ENCODE measurements at regions not wholly inside any gene's neighbourhood (a gene's known extent, or its start where the extent isn't known, plus 50 kb on each side); places are given as distances from the start of the nearest gene placed in this dataset.
"Not testable (repeated sequence)": the region's sequence is repeated elsewhere in the genome, so short reads cannot be mapped to it uniquely, and the experiment has no call there.

DNA sequence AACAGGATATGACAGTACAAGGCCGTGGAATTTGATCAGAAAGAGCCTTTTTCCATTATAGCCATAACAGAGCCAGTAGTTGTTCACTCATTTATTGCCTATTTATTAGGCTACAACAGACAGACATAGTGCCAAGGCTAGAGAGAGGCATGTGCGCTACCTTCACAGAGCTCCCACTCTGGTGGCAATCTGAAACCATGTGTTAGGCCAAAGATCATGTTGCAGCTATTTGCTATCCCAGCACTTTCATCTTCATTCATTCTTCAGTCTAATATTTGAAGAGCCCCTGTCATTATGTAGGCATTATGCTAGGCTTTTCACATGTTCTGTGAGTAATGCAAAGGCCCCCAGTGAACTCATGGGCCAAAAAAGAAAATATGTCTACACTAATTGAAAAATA lies 404.8 kb downstream of the IGSF11 start:
- TF ChIP-seq, protein P1, sequence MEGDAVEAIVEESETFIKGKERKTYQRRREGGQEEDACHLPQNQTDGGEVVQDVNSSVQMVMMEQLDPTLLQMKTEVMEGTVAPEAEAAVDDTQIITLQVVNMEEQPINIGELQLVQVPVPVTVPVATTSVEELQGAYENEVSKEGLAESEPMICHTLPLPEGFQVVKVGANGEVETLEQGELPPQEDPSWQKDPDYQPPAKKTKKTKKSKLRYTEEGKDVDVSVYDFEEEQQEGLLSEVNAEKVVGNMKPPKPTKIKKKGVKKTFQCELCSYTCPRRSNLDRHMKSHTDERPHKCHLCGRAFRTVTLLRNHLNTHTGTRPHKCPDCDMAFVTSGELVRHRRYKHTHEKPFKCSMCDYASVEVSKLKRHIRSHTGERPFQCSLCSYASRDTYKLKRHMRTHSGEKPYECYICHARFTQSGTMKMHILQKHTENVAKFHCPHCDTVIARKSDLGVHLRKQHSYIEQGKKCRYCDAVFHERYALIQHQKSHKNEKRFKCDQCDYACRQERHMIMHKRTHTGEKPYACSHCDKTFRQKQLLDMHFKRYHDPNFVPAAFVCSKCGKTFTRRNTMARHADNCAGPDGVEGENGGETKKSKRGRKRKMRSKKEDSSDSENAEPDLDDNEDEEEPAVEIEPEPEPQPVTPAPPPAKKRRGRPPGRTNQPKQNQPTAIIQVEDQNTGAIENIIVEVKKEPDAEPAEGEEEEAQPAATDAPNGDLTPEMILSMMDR (IDR thresholded peaks at IDR 0.05; ENCODE audit: control insufficient read depth, insufficient read depth, low read depth, low read length, missing control alignments) = no peak
- no peak overlapping the region for H3K4me3 ChIP-seq (ENCODE audit: control insufficient read depth, low read depth, low read length)
- no peak for DNase-seq (ENCODE audit: low read depth)

DNA sequence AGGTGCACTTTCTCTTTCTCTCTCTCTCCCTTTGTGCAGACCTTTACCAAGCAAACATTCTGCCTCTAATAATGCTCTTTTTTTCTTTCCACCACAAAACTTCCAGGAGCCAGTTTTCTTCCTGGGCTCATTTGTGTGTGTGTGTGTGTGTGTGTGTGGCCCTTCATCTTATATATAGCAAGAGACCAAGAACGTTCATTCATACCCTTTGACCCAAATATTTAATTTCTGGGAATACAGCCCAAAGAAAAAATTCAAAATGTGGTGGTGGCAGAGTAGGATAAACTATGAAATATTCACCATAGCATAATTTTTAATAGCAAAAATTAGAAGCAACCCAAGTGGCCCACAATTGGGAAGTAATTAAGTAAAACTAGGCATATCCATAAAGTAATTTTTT lies 398.9 kb downstream of the IGSF11 start:
- H3K4me3 ChIP-seq (ENCODE audit: control insufficient read depth, low read depth, low read length) = no peak overlapping the region
- TF ChIP-seq, protein P1 (IDR thresholded peaks at IDR 0.05; ENCODE audit: control insufficient read depth, insufficient read depth, low read depth, low read length, missing control alignments) = no peak
- DNase-seq (ENCODE audit: low read depth) = no peak

DNA sequence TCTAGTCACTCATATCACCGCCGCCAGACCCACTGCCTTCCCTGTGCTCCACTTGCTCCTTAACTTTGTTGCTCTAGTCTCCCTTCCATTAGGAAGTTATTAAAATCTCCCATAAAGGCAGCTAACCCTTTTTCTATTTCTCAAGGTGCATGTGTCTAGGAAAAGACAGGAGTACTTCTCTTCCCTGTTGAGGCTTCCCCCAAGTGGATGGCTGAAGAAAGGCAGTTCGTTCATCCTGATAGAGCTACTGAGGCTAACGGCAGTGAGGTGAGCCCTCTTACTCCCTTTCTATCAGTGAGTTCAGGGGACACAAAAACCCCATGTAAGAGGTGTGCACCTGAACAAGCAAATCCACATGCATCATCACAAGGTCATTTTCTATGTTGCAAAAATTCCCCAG lies 397.8 kb downstream of the IGSF11 start:
- no peak overlapping the region for H3K4me3 ChIP-seq (ENCODE audit: control insufficient read depth, low read depth, low read length)
- no peak for DNase-seq (ENCODE audit: low read depth)
- TF ChIP-seq, protein P1 (IDR thresholded peaks at IDR 0.05; ENCODE audit: control insufficient read depth, insufficient read depth, low read depth, low read length, missing control alignments) = no peak

DNA sequence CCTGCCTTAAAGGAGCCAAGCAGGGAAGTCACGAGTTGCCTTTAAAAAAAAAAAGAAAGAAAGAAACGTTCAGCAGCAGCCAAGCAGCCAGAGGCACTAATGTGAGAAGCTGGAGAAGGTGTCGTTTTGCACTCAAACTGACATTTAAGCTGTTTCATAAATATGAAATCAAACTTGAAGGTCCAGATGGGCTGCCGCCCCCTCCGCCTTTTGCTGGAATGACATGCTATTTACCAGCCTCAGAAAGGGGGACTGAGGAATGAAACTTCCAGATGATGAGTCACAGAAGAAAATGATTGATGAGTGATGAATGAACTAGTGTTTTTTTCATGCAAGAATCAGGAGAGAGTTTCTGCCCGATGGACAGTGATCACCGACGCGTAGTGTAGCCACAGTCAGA lies 396.8 kb downstream of the IGSF11 start:
- TF ChIP-seq, protein P1 (IDR thresholded peaks at IDR 0.05; ENCODE audit: control insufficient read depth, insufficient read depth, low read depth, low read length, missing control alignments) = no peak
- no peak for DNase-seq (ENCODE audit: low read depth)
- H3K4me3 ChIP-seq (ENCODE audit: control insufficient read depth, low read depth, low read length) = no peak overlapping the region

DNA sequence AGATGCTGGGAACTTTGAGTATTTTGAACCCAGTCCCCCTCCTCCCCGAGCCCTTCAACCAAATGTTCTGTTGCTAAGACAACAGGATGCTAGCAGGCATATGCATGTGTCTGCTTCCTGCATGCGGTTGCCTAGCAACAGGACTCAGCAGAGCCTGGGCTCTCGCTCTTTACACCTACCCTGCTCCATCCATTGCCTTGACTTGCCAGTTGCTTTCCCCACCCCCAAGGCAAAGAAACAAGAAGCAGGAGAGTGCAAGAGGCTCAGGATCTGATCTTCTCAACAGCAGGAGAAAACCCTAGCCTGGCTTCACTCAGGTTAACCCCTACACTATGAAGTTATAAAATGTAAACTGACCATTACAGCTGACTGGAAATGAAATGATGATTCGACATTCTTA lies 393.0 kb downstream of the IGSF11 start:
- H3K4me3 ChIP-seq (ENCODE audit: control insufficient read depth, low read depth, low read length) = no peak overlapping the region
- TF ChIP-seq, protein P1 (IDR thresholded peaks at IDR 0.05; ENCODE audit: control insufficient read depth, insufficient read depth, low read depth, low read length, missing control alignments) = no peak
- no peak for DNase-seq (ENCODE audit: low read depth)

DNA sequence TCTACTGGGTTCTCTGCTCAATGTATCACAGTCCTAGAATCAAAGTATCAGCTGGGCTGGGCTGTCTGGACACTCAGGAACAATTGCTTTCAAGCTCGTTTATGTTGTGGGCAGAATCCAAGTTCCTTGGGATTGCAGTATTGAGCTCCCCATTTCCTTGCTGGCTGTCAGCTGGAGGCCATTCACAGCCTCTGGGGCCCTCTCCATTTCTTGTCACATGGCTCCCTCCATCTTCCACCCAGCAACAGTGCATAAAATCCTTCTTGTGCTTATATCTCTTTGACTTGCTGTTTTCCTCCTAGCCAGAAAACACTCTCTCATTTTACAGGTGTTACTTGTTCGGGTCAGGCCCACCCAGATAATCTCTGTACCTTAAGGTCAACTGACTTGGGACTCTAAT lies 363.5 kb downstream of the IGSF11 start:
- DNase-seq (ENCODE audit: low read depth) = no peak
- no peak overlapping the region for H3K4me3 ChIP-seq (ENCODE audit: control insufficient read depth, low read depth, low read length)
- TF ChIP-seq, protein P1 (IDR thresholded peaks at IDR 0.05; ENCODE audit: control insufficient read depth, insufficient read depth, low read depth, low read length, missing control alignments) = no peak

DNA sequence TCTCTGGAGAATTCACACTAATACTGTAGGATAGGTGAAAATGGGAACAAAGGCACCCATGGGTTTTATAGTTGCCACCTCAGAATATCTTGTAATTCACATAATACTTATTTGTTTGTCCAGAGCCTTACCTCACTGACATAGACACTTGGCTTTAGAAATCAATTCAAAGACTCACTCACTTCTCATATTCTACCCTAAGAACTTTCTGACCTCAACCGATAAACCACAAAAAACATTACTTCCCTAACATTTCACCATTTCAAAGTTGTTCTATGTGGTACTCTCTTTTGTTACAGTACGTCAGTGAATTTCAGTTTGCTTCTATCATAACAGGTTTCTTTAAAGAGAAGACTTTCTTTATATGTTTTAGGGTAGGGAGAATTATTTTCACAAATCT lies 359.3 kb downstream of the IGSF11 start:
- TF ChIP-seq, protein P1 (IDR thresholded peaks at IDR 0.05; ENCODE audit: control insufficient read depth, insufficient read depth, low read depth, low read length, missing control alignments) = no peak
- H3K4me3 ChIP-seq (ENCODE audit: control insufficient read depth, low read depth, low read length) = no peak overlapping the region
- no peak for DNase-seq (ENCODE audit: low read depth)

DNA sequence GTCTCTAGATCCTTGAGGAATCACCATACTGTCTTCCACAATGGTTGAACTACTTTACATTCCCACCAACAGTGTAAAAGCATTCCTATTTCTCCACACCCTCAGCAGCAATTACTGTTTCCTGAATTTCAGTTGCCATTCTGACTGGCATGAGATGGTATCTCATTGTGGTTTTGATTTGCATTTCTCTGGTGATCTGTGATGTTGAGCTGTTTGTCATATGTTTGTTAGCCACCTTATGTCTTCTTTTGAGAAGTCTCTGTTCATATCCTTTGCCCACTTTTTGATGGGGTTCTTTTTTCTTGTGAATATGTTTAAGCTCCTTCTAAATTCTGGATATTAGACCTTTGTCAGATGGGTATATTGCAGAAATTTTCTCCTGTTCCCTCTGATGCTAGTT lies 356.0 kb downstream of the IGSF11 start:
- not testable (repeated sequence) for H3K4me3 ChIP-seq (ENCODE audit: control insufficient read depth, low read depth, low read length); DNase-seq (ENCODE audit: low read depth)
